Body of pancreas (tissue), 4 donors: ENCODE measurements at regions not wholly inside any gene's neighbourhood (a gene's known extent, or its start where the extent isn't known, plus 50 kb on each side); places are given as distances from the start of the nearest gene placed in this dataset.

Experiments
- CTCF ChIP-seq, 7 experiments: fragments of 450-650 bp in 4 of 7; fragments of 200-600 bp in 3 of 7; sonication (generic) in 3 of 7; IDR thresholded peaks; one replicate each; pipeline ENCODE4 v1.5.1; 2016 to 2019; ENCODE audit warnings: antibody characterized with exemption in 7 of 7
- POLR2A ChIP-seq, 3 donors: fragments of 450-650 bp; IDR thresholded peaks; one replicate each; pipeline ENCODE4 v1.6.1; 2016; ENCODE audit warnings: antibody characterized with exemption in 3 of 3, mild to moderate bottlenecking in 2 of 3

GRCh38 chr3:26438325-26438940 lies 184.1 kb upstream of the LRRC3B start:
- no peak for TF ChIP-seq CTCF (IDR thresholded peaks at IDR 0.05)
- no peak for TF ChIP-seq POLR2A (IDR thresholded peaks at IDR 0.05)
